ENCODE measurements at regions not wholly inside any gene's neighbourhood (a gene's known extent, or its start where the extent isn't known, plus 50 kb on each side); places are given as distances from the start of the nearest gene placed in this dataset.
A peak's percentile ranks its signal among the peaks of the same experiment; 100 is the strongest.

DNA sequence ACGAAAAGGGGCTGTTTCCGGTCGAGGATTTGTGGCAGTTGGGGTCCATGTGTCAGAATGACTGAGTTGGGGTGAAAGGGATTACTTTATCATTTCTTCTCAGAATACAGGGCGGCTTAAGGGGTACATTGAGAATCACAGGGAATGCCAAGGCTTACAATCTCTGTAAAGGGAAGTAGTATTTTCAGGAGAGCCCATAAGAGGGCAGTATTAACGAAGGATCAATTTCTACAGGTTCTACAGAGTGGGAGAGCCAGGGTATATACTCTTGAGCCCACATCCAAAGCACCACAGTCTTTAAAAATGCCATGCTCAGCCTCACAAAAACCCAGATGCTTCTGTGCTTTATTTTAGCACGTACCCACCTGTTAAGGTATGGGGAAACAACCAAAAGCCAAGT is 67.7 kb upstream of the ZXDA start:
- TF ChIP-seq CTCF (IDR thresholded peaks at IDR 0.05) (peak; percentile 49), POLR2AphosphoS5 (IDR thresholded peaks at IDR 0.05; ENCODE audit: low read depth, low read length) (no peak), SIN3A (IDR thresholded peaks at IDR 0.05; ENCODE audit: borderline replicate concordance, insufficient read depth, low read depth, low read length) (no peak)
- TF ChIP-seq, protein P1, sequence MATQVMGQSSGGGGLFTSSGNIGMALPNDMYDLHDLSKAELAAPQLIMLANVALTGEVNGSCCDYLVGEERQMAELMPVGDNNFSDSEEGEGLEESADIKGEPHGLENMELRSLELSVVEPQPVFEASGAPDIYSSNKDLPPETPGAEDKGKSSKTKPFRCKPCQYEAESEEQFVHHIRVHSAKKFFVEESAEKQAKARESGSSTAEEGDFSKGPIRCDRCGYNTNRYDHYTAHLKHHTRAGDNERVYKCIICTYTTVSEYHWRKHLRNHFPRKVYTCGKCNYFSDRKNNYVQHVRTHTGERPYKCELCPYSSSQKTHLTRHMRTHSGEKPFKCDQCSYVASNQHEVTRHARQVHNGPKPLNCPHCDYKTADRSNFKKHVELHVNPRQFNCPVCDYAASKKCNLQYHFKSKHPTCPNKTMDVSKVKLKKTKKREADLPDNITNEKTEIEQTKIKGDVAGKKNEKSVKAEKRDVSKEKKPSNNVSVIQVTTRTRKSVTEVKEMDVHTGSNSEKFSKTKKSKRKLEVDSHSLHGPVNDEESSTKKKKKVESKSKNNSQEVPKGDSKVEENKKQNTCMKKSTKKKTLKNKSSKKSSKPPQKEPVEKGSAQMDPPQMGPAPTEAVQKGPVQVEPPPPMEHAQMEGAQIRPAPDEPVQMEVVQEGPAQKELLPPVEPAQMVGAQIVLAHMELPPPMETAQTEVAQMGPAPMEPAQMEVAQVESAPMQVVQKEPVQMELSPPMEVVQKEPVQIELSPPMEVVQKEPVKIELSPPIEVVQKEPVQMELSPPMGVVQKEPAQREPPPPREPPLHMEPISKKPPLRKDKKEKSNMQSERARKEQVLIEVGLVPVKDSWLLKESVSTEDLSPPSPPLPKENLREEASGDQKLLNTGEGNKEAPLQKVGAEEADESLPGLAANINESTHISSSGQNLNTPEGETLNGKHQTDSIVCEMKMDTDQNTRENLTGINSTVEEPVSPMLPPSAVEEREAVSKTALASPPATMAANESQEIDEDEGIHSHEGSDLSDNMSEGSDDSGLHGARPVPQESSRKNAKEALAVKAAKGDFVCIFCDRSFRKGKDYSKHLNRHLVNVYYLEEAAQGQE (IDR thresholded peaks at IDR 0.05; ENCODE audit: insufficient read depth in 1 of 2, low read depth in 2 of 2, low read length in 1 of 2), result no peak

Measured in Panc1 (cell line).